GM18502 (cell line): ENCODE measurements at regions not wholly inside any gene's neighbourhood (a gene's known extent, or its start where the extent isn't known, plus 50 kb on each side); places are given as distances from the start of the nearest gene placed in this dataset.

Experiments used
- ATAC-seq: cut with Tn5 transposase; IDR thresholded peaks from one replicate; pipeline ENCODE4 v1.9.1; 2021; ENCODE audit warnings: mild to moderate bottlenecking; ENCODE audit not compliant: unreplicated experiment, poor library complexity

- ATAC-seq, result no peak
Measured at GRCh38 chr9:7549249-7549648, 250.3 kb downstream of the DMAC1 start.

GRCh38 chr9:7546261-7546660 is 253.3 kb downstream of the DMAC1 start:
- ATAC-seq, result no peak

GRCh38 chr9:7545371-7546165 is 254.0 kb downstream of the DMAC1 start:
- ATAC-seq, result no peak

- no peak for ATAC-seq
Measured at GRCh38 chr9:7542693-7543092, 256.9 kb downstream of the DMAC1 start.

GRCh38 chr9:7542126-7542525 is 257.5 kb downstream of the DMAC1 start:
- no peak for ATAC-seq

- peak; percentile 94 for ATAC-seq
Measured at GRCh38 chr9:7536310-7536939, 263.2 kb downstream of the DMAC1 start.

GRCh38 chr9:7534211-7534935 is 265.2 kb downstream of the DMAC1 start:
- no peak for ATAC-seq

- no peak for ATAC-seq
Measured at GRCh38 chr9:7533376-7534090, 266.0 kb downstream of the DMAC1 start.

GRCh38 chr9:7523426-7524043 is 276.0 kb downstream of the DMAC1 start:
- no peak for ATAC-seq

- no peak for ATAC-seq
Measured at GRCh38 chr9:7520396-7520795, 279.2 kb downstream of the DMAC1 start.

- ATAC-seq, result no peak
Measured at GRCh38 chr9:7516376-7516775, 283.2 kb downstream of the DMAC1 start.

- no peak for ATAC-seq
Measured at GRCh38 chr9:7510199-7510598, 289.4 kb downstream of the DMAC1 start.

GRCh38 chr9:7509576-7510145 is 289.9 kb downstream of the DMAC1 start:
- ATAC-seq, result no peak

GRCh38 chr9:7508516-7508915 is 291.1 kb downstream of the DMAC1 start:
- no peak for ATAC-seq

GRCh38 chr9:7507566-7508270 is 291.9 kb downstream of the DMAC1 start:
- ATAC-seq, result no peak

GRCh38 chr9:7507026-7507425 is 292.6 kb downstream of the DMAC1 start:
- no peak for ATAC-seq

GRCh38 chr9:7500521-7500920 is 299.1 kb downstream of the DMAC1 start:
- no peak for ATAC-seq

GRCh38 chr9:7491641-7492040 is 307.9 kb downstream of the DMAC1 start:
- no peak for ATAC-seq
